SKM-1 treated with dmso at 0.1 percent for 144 hours (cell line): ENCODE measurements at regions not wholly inside any gene's neighbourhood (a gene's known extent, or its start where the extent isn't known, plus 50 kb on each side); places are given as distances from the start of the nearest gene placed in this dataset.
"Not testable (repeated sequence)": the region's sequence is repeated elsewhere in the genome, so short reads cannot be mapped to it uniquely, and the experiment has no call there.

Experiments
- DNase-seq: peaks from one replicate; lab custom pipeline; 2025; ENCODE audit not compliant: unreplicated experiment; lab: John Stamatoyannopoulos, UW

DNA sequence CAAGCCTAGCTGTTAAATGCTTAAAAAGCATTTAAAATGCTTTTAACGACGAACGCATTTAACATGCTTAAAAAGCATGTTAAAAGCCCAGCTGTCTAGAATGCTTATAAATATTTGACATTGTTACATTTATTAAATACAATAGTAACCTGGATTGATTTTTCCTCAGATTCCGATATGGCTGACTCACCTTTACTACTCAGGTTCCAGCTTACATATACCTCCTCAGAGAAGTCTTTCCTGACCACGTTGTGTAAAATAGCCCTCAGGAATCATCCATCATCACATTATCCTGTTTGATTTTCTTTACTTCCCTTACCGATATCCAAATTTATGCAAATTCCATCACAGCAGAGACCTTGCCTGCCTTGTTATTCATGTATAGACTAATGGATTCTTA, 51.4 kb downstream of the SLC41A2 start:
- DNase-seq, result no peak

DNA sequence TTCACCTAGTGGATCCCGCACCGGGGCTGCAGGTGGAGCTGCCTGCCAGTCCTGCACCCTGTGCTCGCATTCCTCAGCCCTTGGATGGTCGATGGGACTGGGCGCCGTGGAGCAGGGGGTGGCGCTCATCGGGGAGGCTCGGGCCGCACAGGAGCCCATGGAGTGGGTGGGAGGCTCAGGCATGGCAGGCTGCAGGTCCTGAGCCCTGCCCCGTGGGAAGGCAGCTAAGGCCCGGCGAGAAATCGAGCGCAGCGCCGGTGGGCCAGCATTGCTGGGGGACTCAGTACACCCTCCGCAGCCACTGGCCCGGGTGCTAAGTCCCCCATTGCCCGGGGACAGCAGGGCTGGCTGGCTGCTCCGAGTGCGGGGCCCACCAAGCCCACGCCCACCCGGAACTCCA, 52.6 kb downstream of the SLC41A2 start:
- DNase-seq, result not testable (repeated sequence)

DNA sequence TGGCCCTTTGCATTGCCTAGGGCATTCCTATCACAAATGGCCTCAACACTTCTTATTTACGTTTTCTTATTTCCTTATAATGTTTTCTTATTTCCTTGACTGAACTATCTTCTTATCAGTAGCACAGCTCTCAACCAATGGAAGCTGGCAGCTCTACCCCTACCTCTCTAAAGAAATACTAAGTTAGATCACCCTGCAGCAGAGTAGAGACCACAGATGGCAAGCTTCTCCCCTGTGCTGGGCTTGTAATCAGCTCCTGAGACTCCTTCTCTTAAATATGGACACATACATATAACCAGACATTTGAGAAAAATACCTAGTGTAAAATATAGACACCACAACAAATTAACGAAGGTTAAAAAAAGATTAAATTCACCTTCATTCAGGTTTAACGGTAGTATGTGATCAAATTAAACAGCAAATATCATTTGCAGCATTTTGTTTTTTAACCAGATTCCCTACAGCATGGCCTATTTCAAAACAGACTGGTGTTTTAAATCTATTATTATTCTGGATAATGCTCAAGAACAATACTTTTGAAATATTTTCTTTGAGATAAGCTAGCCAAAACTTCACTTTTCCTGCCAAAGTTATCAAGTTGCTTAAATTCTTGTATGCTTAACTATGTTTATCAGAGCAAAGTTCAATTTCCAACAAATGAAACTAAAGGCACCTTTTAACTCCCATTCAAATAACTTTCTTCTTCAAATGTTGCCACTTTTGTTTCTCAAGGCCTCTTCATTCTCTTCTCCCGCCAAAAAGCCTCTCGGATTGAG, 54.3 kb downstream of the SLC41A2 start:
- no peak for DNase-seq

DNA sequence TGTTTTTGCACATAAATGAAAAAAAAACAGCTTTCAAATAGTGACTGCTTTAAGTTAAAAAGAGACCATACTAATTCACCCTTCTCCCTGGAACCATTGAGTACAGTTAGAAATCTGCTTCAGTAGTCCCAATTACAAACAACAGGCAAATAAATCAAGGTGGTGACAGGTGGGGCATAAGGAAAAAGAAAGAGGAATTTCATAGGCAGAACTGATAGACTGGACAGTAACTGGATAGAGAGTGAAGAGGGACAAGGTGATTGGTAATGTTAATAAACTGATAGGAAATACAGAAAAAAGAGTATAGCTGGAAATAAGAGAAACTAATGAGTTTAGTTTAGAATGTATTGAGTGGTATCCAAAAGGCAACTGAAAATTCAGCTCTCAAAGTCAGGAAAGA, 56.0 kb downstream of the SLC41A2 start:
- no peak for DNase-seq

DNA sequence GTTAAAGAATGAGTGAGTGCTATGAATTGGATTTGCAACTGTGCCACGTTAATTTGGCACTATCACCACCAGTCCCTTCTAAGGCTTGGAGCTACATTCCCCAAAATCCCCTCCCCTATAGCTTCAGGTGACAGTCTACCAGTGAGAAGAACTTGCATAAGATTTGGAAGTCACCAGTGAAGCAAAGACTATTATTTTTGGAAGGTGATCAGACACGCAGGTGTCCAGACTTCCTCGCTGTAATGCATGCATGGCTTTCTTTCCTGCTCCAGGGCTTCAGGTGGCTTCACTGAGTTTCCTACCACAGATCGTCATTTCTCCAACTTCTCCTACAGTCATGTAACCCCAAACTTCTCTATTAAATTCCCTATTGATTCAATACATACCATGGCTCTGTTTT, 61.4 kb downstream of the SLC41A2 start:
- DNase-seq, result no peak

DNA sequence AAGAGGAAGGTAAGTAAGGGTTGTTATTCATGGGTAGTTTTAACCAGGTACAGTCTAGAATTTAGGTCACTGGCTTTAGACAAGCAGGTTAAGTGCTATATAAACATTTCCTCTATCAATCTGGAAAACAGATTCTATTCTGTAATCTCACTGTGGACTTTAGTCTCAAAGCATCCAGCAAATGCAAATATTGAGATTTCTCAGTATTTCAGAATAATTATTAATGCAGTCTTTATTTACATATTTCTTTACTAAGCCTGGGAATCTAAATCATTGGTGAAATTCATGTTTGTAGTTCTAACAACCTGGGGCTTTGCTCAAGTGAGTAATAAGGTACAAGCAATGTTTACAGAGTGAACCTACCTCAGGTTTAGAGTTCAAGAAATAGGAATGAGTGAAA, 61.9 kb downstream of the SLC41A2 start:
- DNase-seq, result no peak

DNA sequence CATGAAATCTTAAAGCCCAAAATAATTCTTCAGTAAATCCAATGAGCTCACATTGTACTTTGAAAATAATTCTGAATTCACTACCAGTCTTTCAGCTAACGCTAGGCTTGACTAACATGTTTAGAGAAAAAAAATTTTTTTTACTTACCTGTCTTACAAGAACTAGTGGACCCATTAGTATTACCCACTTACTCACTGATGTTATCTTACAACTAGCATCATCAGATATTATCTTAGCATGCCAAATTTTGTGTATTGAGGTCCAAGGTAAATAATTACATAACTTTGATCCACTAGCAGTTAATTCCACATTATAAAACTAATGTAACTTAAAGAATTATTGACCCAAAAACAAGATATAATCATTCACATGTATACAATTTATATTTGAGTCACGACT, 62.7 kb downstream of the SLC41A2 start:
- no peak for DNase-seq

DNA sequence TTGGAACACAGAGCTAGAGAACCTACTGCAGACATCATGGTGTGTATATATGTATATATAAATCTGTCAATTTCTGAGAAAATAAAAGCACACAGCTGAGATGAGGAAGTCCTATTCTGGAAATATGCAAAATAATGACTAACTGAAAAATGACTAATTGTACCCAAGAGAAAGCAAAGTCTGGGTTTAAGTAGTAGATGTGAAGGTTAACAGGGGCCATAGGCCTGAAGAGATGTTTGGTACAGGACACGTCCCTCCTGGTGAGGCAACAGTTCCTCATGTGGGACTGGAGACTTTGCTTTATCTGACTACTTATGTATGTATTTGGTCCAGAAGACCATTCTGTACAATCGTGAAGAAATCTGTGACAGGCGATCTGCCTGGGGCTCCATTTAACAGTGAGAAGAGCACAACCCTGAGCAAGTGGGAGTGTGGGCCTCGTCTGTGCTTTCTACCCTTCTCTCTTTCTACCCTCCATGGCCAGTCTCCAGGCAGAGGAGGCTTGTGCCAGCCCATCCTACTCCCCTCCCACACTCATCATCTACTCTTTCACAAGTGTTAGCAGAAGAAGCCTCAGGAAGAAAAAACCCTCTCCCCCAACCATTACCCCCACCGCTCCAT, 67.5 kb downstream of the SLC41A2 start:
- DNase-seq, result no peak

DNA sequence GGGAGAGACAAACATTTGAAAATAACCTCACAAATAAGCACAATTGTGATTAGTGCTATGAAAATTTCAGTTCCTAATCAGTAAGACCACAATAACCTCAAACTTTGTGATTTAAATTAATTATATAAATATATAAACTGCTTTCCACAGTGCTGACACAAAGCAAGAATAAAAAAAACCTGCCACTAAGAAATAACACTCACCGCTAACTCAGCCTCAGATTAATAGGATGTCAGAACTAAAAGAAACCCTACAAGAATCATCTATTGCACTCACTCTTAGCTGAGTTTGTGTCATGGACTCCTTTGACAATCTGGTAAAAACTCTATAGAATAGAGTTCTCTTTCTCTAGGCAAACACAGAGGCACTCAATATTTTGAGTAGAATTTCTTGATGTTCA, 68.4 kb downstream of the SLC41A2 start:
- no peak for DNase-seq

DNA sequence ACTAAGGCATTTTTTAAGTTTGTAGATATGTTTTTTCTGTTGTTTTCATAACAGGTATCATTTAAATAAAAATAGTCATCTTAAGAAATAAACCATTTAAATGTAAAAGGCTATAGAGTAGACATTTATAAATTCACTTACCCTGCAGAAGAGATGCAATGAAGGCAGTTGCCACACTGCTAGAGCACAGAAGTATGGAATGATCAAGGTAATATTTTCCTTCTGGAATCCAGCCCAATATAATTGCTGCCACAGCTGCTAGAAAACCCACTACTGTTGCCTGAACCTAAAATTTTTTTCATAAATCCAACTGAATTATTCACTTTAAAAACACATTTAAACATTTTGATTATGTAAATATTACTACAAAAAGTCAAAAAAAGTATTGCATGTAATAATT, 69.2 kb downstream of the SLC41A2 start:
- no peak for DNase-seq

DNA sequence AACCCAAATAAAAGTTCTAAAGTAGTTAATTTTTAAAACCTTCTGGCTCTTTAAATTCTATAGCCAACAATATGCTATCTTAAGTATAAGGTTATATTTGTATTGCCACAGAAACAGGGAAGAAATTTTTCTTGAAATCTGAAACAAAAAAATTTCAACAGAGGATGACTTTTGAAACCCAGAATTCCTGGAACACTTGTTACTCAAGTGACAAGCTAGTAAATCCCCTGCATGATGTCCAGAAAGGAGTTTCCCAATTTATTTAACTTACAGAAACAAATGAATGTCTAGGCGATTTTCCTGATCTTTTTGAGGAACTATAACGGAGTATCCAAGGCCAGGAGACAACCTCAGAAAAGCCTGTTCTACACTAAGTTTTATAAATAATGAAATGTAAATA, 69.6 kb downstream of the SLC41A2 start:
- DNase-seq, result no peak

DNA sequence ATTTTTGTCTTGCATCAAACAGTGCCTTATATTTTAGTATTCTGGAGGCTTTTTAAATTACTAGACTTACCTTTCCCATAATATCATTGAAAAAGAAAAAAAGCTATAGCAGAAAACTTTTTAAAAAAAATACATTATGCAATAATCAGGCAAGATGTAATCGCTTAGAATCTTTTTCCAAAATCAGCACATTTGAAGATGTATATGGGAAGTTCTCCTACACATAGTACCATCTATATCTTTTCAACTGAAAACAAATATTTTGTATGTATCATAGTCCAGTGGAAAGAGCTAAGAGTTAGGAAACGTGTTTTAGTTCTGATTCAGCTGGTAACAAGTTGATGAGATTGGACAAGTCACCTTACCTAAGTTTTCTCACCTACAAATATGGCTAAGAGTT, 70.6 kb downstream of the SLC41A2 start:
- no peak for DNase-seq

DNA sequence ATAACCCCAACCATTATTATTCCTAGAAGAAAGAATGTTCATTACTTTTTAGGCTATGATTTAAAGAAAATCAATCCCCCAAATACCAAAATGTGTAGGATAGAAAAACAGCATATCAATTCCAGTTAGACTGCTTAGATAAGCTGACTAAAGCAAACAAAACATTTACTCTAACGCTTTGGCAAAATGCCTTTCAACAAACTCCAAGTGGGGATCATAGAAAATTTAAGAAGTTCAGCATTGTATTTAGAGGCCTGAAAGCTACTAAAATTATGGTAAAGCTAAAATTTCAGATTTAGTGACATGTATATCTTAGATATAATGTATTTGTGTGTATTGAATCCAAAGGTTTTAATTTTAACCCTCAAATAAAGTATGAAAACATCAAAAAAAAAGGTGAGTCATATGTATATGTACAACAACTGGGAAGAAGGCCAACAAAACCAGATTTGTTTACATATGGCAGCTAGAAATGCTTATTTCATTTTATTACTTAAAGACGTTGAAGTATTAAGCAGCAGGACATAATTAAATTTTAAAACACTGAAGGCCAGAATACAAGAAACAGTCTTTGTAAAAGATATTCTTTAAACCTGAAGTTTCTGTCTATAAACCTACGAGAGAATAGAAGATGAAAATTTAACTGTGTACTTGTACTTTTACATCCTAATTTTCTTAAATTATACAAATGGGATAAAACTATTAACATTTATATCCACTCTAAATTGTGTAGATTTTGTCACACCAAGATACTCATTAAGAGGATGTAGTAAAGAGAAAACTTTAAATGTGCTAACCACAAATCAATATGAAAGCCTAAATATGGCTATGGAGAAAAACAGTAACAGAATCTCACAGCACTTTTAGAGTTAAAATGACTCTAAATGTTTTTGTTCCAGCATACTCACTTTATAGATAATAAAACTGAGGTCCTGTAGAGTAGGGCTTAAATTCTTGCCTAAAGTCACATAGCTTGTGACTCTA, 71.4 kb downstream of the SLC41A2 start:
- no peak for DNase-seq

DNA sequence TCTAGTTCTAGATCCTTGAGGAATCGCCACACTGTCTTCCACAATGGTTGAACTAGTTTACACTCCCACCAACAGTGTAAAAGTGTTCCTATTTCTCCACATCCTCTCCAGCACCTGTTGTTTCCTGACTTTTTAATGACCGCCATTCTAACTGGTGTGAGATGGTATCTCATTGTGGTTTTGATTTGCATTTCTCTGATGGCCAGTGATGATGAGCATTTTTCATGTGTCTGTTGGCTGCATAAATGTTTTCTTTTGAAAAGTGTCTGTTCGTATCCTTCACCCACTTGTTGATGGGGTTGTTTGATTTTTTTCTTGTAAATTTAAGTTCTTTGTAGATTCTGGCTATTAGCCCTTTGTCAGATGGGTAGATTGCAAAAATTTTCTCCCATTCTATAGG, 79.2 kb downstream of the SLC41A2 start:
- DNase-seq, result not testable (repeated sequence)

DNA sequence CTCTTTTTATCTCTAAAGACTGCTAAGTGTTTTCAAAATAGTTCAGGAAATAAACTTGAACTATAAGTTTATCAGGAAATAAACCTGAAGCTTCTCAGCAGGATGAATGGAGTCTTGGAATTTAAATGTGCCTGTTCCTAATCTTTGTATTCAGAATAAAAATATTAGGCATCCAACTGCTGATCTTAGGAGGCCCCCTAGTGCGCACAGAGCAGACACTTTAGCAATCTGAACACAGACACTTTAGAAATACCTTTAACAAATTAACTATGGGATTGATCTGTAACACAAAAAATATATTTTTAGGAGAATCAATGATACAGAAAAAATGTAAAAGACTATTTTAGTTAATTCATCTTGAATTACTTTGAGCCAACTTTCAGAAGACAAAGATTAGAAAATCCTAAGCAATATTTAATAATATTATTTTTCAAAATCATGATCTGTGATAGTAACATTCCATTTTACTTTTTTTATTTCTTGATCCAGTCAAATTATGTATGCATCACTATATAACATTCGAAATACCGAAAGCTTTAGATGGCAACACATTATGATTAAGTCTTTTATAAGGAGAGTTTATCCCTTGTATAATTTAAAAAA, 80.9 kb downstream of the SLC41A2 start:
- no peak for DNase-seq

DNA sequence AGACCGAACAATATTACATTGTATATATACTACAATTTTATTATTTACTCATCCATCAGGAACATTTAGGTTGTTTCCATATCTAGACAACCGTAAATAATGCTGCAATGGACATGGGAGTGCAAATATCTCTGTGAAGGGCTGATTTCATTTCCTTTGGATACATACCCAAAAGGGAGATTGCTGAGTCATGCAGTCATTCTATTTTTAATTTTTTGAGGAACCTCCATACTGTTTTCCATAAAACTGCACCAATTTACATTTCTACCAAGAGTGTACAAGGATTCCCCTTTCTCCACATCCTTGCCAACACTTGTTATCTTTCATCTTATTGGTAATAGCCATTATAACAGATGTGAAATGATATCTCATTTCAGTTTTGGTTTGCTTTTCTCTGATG, 84.7 kb downstream of the SLC41A2 start:
- no peak for DNase-seq

DNA sequence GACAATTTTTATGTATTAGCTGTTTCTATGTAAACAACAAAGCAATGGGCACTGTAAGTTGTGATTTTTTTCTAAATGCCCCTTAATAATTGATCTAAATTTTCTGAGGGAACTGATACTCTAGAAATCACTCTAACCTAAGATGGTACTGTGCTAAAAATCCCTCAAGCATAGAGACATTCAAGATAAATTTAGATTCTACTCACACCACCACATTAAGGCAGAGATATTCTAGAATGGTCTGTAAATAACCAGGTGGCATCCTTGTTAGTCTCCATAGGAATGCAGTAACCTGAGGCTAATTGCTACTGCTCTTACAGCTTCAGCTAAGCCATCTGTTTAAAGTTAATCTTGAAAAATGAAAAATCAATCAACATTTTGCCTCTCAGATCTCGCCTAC, 87.3 kb downstream of the SLC41A2 start:
- no peak for DNase-seq

DNA sequence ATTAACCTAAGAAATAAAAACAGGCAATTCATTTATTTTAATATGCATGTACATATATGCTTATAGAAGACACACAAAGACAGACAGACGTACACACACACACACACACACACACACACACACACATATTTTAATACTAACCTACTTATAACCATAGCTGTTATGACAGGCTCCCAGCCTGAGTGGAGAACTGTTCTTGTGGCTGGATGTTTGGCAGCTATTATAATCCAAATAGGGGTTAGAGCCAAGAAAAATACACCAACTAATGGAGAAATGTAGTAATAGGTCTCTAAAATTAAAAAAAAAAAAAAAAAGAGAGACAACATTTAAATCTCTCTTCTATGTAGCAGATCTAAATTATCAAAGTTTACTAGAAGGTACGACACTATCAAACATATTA, 91.8 kb downstream of the SLC41A2 start:
- DNase-seq, result no peak

DNA sequence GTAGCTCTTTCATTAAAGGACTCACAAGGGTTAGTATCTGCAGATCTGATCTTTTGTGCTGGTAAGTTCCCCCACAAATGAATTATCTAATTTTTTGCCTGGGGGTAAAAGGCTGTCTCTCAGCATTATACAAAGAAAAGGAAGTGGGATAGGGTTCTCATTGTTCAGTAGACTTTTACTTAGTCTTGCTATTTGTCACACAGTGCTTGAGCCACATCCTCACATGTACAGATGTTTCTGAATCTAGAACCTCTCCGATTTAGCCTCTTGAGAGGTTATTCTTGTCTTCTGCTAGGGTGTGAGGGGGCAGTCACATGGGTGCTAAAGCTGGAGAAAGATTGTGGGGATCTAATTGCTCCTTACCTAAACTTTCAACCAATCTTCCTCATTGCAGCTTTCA, 93.0 kb downstream of the SLC41A2 start:
- DNase-seq, result peak; percentile 33

DNA sequence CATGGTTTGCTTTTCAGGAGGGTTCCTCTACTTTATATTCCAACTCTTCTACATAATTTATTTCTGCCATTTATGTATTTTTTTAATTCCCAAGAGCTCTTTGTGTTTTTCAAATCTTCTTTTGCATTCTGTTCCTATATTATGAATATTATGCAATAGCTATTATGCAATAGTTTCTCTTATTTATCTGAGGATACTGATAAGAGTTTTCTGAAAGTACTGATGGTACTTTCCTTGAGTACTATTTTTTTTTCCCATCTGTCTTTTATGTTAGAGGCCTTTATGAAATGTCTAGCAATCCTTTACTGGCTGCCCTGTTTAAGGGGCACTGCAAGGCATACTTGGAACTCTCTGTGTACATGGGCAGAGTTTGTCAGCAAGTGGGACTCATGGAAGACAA, 93.4 kb downstream of the SLC41A2 start:
- no peak for DNase-seq

DNA sequence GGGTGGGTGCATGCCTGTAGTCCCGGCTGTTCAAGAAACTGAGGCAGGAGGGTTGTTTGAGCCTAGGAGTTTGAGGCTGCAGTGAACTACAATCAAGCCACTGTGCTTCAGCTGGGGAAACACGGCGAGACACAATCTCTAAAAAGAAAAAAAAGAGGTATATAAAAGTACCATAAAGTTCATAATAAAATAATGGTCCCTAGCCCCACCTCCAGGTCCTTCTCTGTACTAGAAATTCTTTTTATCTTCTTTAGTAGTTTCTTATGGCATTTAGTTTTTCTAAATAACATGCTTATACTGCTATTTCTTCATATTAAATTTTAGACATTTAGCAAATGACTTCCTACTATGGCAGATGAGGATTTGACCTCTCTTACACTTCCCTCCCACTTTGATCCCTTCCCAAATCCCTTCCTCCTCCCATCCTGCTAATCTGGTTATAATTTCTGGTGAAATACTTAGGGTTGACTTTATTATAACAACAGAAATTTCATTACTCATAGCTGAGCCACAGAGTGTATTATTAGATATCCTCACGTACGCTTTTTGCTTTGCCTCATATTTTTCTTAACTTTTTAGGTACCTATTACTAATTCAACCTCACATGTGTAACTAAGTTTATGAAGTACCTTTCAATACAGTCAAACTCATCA, 94.7 kb downstream of the SLC41A2 start:
- DNase-seq, result no peak
